Neural progenitor cell (in vitro differentiated cells): ENCODE measurements at regions not wholly inside any gene's neighbourhood (a gene's known extent, or its start where the extent isn't known, plus 50 kb on each side); places are given as distances from the start of the nearest gene placed in this dataset.
A peak's percentile ranks its signal among the peaks of the same experiment; 100 is the strongest.

Experiments
- DNase-seq: peaks from one replicate; pipeline ENCODE4 v3.0.0-alpha.2; 2016; ENCODE audit warnings: low spot score
- H2AFZ ChIP-seq: fragments of 200-600 bp; sonication (generic); replicated peaks from 2 replicates; pipeline ENCODE4 v1.6.1; 2016; ENCODE audit warnings: antibody characterized with exemption
- H3F3A ChIP-seq: fragments of 200-600 bp; sonication (generic); 2 replicates; pipeline ENCODE4 v1.6.1; 2016; ENCODE audit warnings: antibody characterized with exemption, low read depth
- H3K27ac ChIP-seq: fragments of 200-600 bp; sonication (generic); 2 replicates; pipeline ENCODE4 v1.5.1; 2016; ENCODE audit warnings: mild to moderate bottlenecking
- H3K27me3 ChIP-seq: fragments of 200-600 bp; sonication (generic); 2 replicates; pipeline ENCODE4 v1.6.1; 2016; ENCODE audit warnings: mild to moderate bottlenecking, moderate library complexity
- H3K36me3 ChIP-seq: fragments of 200-600 bp; sonication (generic); 2 replicates; pipeline ENCODE4 v1.5.1; 2016
- H3K4me1 ChIP-seq: fragments of 200-600 bp; sonication (generic); 2 replicates; pipeline ENCODE4 v1.6.1; 2016; ENCODE audit warnings: mixed run types
- H3K4me2 ChIP-seq: fragments of 200-600 bp; sonication (generic); 2 replicates; pipeline ENCODE4 v1.6.1; 2016
- H3K4me3 ChIP-seq: fragments of 200-600 bp; sonication (generic); 2 replicates; pipeline ENCODE4 v1.5.1; 2016
- H3K79me2 ChIP-seq: fragments of 200-600 bp; sonication (generic); 2 replicates; pipeline ENCODE4 v1.6.1; 2016; ENCODE audit warnings: low read depth
- H3K9ac ChIP-seq: fragments of 200-600 bp; sonication (generic); 2 replicates; pipeline ENCODE4 v1.6.1; 2016
- H3K9me3 ChIP-seq: fragments of 200-600 bp; sonication (generic); 2 replicates; pipeline ENCODE4 v1.5.1; 2016; ENCODE audit warnings: low read depth
- H4K20me1 ChIP-seq: fragments of 200-600 bp; sonication (generic); 2 replicates; pipeline ENCODE4 v1.6.1; 2016; ENCODE audit warnings: low read depth
- H3K27ac Mint-ChIP-seq: 3 replicates; pipeline ENCODE4 v1.8.0; 2021; ENCODE audit warnings: mixed read lengths
- H3K27me3 Mint-ChIP-seq: 2 replicates; pipeline ENCODE4 v1.8.0; 2022; ENCODE audit warnings: low read depth, mild to moderate bottlenecking, inconsistent platforms, moderate library complexity, mixed read lengths; ENCODE audit not compliant: insufficient read depth
- H3K36me3 Mint-ChIP-seq: 3 replicates; pipeline ENCODE4 v1.8.0; 2021; ENCODE audit warnings: mixed read lengths
- H3K4me1 Mint-ChIP-seq: 3 replicates; pipeline ENCODE4 v1.8.0; 2021; ENCODE audit warnings: mixed read lengths
- H3K4me3 Mint-ChIP-seq: 3 replicates; pipeline ENCODE4 v1.8.0; 2021; ENCODE audit warnings: mild to moderate bottlenecking, moderate library complexity, mixed read lengths
- H3K9me3 Mint-ChIP-seq: 3 replicates; pipeline ENCODE4 v1.8.0; 2020; ENCODE audit warnings: mixed read lengths
- CTCF ChIP-seq: fragments of 200-600 bp; sonication (generic); IDR thresholded peaks from 2 replicates; pipeline ENCODE4 v1.5.1; 2017; ENCODE audit warnings: antibody characterized with exemption, mild to moderate bottlenecking
- EZH2 ChIP-seq: fragments of 200-600 bp; sonication (generic); IDR thresholded peaks from 2 replicates; pipeline ENCODE4 v1.6.1; 2017; ENCODE audit warnings: antibody characterized with exemption, mild to moderate bottlenecking, moderate library complexity
- EZH2phosphoT487 ChIP-seq: fragments of 200-600 bp; sonication (generic); IDR thresholded peaks from 2 replicates; pipeline ENCODE4 v1.6.1; 2017; ENCODE audit warnings: antibody characterized with exemption

DNA sequence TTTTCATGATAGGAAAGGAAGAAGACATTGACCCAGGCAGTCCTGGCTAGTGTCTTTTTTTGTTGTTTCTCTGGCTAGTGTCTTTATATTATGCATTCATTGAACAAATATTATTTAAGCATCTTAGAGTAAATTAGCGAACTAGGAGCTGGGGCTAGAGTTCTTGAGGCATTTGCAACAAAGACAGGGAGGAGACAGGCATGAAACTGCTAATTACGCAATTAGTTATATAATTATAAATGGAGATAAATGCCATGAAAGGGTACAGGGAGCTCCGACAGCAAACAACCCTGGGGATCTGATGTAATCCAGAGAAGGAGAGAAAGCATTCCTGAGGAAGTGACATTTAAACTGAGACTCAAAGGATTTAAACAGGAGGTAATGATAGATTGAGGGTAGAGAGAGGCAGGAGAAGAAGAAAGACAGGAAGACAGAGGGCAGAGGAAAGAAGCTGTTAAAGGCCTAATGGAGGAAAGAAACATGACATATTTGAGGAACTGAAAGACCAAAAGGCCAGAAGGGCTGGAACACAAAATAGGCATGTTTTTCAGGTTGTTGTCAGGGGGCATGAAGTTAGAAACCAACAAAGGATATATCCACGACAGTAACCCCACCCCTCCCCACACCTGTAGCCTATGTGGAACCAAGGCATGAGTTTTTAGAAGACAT lies 99.5 kb upstream of the GJB5 start:
- no peak overlapping the region for H3K27ac ChIP-seq
- H3K4me1 Mint-ChIP-seq: peaks cover 44% of the 10 kb centered on the region

DNA sequence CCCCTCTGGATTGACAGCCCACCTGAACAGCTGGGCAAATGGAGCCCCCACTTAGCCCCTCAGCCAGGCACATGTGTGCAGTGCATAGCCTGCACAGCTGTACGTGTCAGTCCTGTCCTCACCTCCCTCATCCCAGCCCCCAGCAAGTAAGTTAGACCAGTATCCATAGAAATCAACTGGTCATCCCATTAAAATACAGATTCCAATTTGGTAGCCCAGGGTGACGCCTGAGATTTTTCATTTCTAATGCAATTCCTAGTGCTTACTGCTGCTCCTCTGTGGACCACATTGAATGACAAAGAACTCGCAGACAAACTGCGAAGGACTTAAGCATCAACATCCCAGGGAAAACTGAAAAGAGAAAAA lies 99.0 kb upstream of the GJB5 start:
- TF ChIP-seq EZH2 (no peak), EZH2phosphoT487 (no peak), CTCF (no peak)
- no peaks in the 10 kb centered on the region for H3K79me2 ChIP-seq
- Mint-ChIP-seq H3K27me3 (peaks cover 21% of the 10 kb centered on the region), H3K27ac (no peak overlapping the region), H3K4me3 (peak overlapping the region; percentile 42), H3K36me3 (no peaks in the 10 kb centered on the region), H3K4me1 (peaks cover 48% of the 10 kb centered on the region), H3K9me3 (no peaks in the 10 kb centered on the region)
- H2AFZ ChIP-seq: no peak overlapping the region
- H4K20me1 ChIP-seq: no peaks in the 10 kb centered on the region
- no peaks in the 10 kb centered on the region for H3F3A ChIP-seq
- peak overlapping the region; percentile 55 for H3K4me2 ChIP-seq
- H3K27ac ChIP-seq: no peak overlapping the region
- H3K9ac ChIP-seq: no peak overlapping the region
- no peaks in the 10 kb centered on the region for H3K9me3 ChIP-seq
- no peak for DNase-seq
- peaks cover 24% of the 10 kb centered on the region for H3K4me1 ChIP-seq
- no peak overlapping the region for H3K4me3 ChIP-seq
- H3K27me3 ChIP-seq: no peaks in the 10 kb centered on the region
- no peaks in the 10 kb centered on the region for H3K36me3 ChIP-seq

More for the DNA sequence above, 99.5 kb upstream of the GJB5 start:
- TF ChIP-seq EZH2: no peak
- no peak for TF ChIP-seq EZH2phosphoT487
- TF ChIP-seq CTCF: no peak
- H3K4me3 Mint-ChIP-seq: peak overlapping the region; percentile 42
- H3F3A ChIP-seq: no peaks in the 10 kb centered on the region
- H3K27ac Mint-ChIP-seq: no peak overlapping the region
- no peaks in the 10 kb centered on the region for H3K9me3 ChIP-seq
- no peaks in the 10 kb centered on the region for H3K79me2 ChIP-seq
- no peaks in the 10 kb centered on the region for H3K9me3 Mint-ChIP-seq
- no peak overlapping the region for H3K4me3 ChIP-seq
- no peaks in the 10 kb centered on the region for H4K20me1 ChIP-seq
- no peak for DNase-seq
- H3K4me2 ChIP-seq: peak overlapping the region; percentile 55
- H3K27me3 ChIP-seq: no peaks in the 10 kb centered on the region
- H3K9ac ChIP-seq: no peak overlapping the region
- peaks cover 24% of the 10 kb centered on the region for H3K4me1 ChIP-seq
- H3K36me3 ChIP-seq: no peaks in the 10 kb centered on the region
- no peaks in the 10 kb centered on the region for H3K36me3 Mint-ChIP-seq
- H3K27me3 Mint-ChIP-seq: peaks cover 21% of the 10 kb centered on the region
- no peak overlapping the region for H2AFZ ChIP-seq

DNA sequence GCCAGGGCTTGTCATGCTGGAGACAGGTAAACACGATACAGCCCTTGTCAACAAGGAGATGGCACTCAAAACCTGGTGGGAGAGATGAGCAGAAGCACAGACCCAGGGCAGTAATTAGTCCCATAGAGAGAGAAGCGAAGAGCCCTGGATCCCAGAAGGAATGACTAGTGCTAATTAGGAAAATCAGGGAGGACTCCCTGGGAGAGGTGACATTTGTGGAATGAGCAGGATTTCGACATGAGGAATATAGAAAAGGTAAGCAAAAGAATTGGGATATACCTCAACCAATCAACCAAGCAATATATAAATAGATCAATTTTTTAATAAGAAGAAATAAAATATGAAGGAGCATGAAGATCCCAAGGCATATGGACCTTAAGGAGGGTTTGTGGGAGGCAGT lies 98.5 kb upstream of the GJB5 start:
- H3K79me2 ChIP-seq: no peaks in the 10 kb centered on the region
- Mint-ChIP-seq H3K27ac (peak overlapping the region; percentile 80), H3K4me1 (peaks cover 48% of the 10 kb centered on the region), H3K36me3 (no peaks in the 10 kb centered on the region), H3K4me3 (peak overlapping the region; percentile 1), H3K9me3 (no peaks in the 10 kb centered on the region), H3K27me3 (peaks cover 21% of the 10 kb centered on the region)
- peaks cover 24% of the 10 kb centered on the region for H3K4me1 ChIP-seq
- no peaks in the 10 kb centered on the region for H3K36me3 ChIP-seq
- no peak overlapping the region for H3K27ac ChIP-seq
- no peaks in the 10 kb centered on the region for H4K20me1 ChIP-seq
- no peaks in the 10 kb centered on the region for H3K27me3 ChIP-seq
- H3K4me2 ChIP-seq: peak overlapping the region; percentile 55
- H3K4me3 ChIP-seq: no peak overlapping the region
- no peak overlapping the region for H2AFZ ChIP-seq
- H3K9me3 ChIP-seq: no peaks in the 10 kb centered on the region
- no peaks in the 10 kb centered on the region for H3F3A ChIP-seq
- DNase-seq: no peak
- TF ChIP-seq EZH2phosphoT487 (no peak), EZH2 (no peak), CTCF (no peak)
- H3K9ac ChIP-seq: no peak overlapping the region
